HG03378 (cell line): ENCODE measurements at regions not wholly inside any gene's neighbourhood (a gene's known extent, or its start where the extent isn't known, plus 50 kb on each side); places are given as distances from the start of the nearest gene placed in this dataset.
A peak's percentile ranks its signal among the peaks of the same experiment; 100 is the strongest.
"Not testable (repeated sequence)": the region's sequence is repeated elsewhere in the genome, so short reads cannot be mapped to it uniquely, and the experiment has no call there.

ENCODE experiments used
- ATAC-seq: cut with Tn5 transposase; IDR thresholded peaks from one replicate; pipeline ENCODE4 v1.9.1; 2021; ENCODE audit warnings: mild to moderate bottlenecking, moderate library complexity; ENCODE audit not compliant: unreplicated experiment

DNA sequence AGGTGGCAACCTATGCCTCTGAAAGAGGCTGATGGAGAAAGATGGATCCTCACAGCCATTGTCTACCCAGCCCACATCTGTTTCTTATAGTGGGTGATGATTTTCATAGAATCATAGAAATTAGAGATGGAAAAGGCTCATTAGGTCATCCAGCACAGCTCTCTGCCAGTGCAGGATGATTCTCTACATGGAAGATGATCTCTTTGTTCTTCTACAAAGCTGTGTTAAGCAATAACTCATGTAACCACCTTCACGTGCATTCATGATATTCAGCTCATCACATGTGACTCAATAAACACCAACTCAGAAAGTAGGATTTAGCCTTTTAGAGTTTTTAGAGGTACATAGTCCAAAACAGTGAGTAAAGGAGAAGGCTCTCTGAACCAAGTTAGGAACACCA is 539.4 kb upstream of the ID2 start:
- ATAC-seq, result no peak

DNA sequence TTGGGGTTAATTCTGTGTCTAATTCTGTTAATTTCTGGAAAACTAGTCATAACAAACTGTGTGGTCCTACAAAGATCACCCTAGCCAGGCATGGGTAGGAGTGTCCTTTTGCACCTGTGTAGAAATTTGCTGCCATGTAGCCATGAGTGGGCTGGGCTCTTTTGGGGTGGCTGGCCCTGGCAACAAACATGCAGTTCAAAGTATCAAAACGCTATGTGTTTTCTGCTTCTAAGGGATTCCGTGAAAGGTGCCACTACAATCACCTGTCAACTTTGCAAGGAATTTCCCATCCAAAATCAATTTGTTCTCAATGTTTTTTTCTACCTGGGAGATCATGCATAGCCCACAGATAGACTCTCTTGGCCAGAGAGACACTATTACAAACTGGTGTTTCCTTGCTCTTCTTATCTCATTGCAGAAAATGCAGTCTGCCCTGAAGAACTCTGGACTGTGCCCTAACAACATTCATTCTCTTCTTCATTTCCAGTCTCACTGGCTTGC is 537.7 kb upstream of the ID2 start:
- ATAC-seq, result no peak

GRCh38 chr2:8144785-8145184 is 537.1 kb upstream of the ID2 start:
- ATAC-seq, result no peak

DNA sequence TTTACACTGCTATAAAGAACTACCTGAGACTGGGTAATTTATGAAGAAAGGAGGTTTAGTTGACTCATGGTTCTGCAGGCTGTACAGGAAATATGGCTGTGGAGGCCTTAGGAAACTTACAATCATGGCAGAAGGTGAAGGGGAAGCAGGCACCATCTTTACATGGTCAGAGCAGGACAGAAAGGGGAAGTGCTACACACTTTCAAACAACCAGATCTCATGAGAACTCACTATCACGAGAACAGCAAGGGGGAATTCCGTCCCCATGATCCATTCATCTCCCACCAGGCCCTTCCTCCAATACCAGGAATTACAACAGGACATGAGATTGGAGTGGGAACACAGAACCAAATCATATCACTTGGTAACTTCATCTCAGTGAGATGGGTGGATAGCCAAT is 536.5 kb upstream of the ID2 start:
- not testable (repeated sequence) for ATAC-seq

GRCh38 chr2:8146132-8147005 is 535.5 kb upstream of the ID2 start:
- ATAC-seq, result no peak

GRCh38 chr2:8148260-8149006 is 533.4 kb upstream of the ID2 start:
- no peak for ATAC-seq

DNA sequence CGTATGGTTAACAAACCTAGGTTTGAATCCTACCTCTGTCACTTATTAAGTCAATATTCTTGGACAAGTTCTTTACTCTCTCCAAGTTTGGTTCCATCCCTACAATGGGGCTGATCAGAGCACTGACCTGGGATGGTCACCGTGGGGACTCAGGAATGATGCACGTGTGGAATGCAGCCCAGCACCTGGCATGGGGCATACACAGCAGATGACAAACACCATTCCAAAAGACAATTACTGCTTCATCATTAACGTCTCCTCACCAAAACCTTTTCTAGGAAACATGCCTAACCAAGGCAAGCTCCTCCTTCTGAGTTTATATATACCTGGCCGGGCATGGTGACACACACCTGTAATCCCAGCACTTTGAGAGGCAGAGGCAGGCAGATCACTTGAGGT is 532.9 kb upstream of the ID2 start:
- ATAC-seq, result no peak

DNA sequence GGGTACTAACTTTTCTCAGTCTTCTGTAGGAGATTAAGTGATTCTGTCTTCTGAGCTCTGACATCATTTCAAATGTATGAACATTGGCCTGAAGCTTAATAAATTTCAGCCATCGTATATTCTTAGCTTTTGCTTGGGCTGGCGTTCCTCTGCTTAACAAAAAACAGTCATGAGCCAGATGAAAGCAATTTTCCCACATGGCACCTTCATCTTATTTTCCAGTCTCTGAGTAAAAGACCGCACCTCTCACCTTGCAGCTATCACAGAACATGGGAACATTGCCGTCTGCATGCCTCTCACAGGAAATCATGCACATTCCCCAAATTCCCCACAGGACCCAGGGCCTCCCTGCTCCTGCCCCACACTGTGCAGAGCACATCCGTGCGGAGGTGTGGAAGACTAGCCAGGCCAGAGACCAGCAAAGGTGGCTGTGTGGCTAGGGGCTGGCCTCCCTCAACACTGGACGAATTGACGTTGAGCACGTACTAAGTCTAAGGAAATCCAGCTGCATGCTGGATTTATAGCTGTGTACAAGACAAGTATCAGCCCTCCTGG is 531.8 kb upstream of the ID2 start:
- ATAC-seq, result no peak

GRCh38 chr2:8151888-8152287 is 530.0 kb upstream of the ID2 start:
- ATAC-seq, result no peak

GRCh38 chr2:8152392-8153257 is 529.2 kb upstream of the ID2 start:
- peak; percentile 99 for ATAC-seq

GRCh38 chr2:8153258-8153718 is 528.6 kb upstream of the ID2 start:
- ATAC-seq, result peak; percentile 11

GRCh38 chr2:8154270-8154669 is 527.6 kb upstream of the ID2 start:
- no peak for ATAC-seq

- no peak for ATAC-seq
Measured at GRCh38 chr2:8154936-8155335, 526.9 kb upstream of the ID2 start.

DNA sequence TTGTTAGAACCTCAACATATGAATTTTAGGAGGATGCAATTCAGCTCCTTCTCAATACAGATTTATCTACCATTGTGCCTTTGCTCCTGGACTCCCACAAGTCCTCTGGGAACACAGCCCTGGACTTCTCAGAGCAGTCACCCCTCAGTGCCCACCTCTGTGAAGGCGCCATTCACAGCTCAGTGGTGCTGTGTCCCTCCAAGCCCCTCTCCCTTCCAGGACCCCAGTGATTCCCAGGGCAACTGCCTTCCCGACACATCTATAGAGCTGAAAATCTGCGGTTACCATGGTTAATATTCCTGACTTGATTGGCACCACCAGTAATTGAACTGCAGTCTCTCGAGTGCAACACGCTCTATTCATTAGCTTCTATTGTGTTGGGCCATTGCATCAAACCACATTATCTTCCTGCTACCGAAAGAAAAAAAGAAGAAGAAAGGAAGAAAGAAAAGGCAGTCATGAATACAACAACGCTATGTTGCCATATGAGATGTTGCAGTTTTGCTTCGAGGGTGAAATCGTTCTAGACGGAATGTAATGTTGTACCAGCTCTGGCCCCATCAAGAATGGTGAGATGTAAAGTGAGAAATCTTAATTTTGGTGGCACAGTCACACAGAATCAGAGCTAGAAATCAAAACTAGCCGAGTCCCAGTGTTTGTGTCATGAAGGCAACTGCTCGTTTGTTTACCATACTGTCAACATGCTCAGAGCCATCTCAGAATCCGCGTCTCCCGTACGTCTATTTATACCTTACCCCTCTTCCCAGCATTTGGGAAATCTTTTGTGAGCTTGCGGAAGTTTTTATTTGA is 524.0 kb upstream of the ID2 start:
- ATAC-seq, result no peak

- ATAC-seq, result no peak
Measured at GRCh38 chr2:8158711-8159110, 523.1 kb upstream of the ID2 start.

GRCh38 chr2:8159211-8159965 is 522.5 kb upstream of the ID2 start:
- no peak for ATAC-seq

DNA sequence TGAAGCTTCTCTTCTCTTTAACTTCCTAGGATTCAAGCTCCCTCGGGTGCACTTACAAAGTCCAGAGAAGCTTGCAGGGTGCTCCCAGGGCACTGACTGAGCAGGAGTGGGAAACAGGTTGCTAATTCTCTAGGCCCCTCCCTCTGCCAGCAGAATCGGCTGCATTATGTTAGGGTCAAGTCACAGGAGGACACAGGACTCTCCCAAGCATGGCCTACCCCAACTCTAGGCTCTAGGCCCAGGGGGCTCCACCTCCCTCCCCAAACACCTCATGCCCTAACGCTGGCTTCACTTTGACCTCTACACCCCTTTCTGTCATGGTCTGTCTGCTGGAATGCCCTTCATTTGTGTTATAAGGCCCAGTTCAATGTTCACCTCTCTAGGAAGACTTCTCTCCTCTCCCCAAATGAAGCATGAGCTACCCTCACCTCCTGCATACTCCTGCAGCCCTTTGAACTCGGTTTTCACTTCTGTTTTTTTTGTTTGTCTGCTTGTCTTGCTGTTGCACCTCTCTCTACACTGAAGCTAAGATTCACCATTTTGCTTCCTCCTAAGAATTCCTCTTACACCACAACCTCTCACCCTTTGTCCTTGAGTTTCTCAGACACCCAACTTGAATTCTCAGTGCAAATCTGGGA is 521.8 kb upstream of the ID2 start:
- ATAC-seq, result no peak

- no peak for ATAC-seq
Measured at GRCh38 chr2:8160959-8161358, 520.9 kb upstream of the ID2 start.

DNA sequence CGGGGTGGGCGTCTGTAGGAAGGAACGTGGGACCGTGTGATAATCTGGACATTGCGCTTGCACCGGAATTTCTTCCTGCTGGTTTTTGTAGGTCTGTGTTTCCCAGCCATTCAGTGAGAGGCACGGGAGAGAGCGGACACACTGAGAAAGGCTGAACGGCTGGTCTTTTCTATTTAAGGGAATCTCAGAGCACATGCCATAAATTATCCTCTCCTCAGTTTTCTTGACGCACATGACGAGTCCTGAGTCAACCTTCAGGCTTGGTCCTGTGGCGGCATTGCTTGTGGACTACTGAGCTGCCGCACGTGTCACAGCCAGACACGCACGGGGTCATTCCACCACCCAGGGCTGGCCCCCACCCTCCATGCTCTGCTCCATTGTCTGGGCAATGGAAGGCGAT is 519.3 kb upstream of the ID2 start:
- ATAC-seq, result no peak
